ENCODE measurements at regions not wholly inside any gene's neighbourhood (a gene's known extent, or its start where the extent isn't known, plus 50 kb on each side); places are given as distances from the start of the nearest gene placed in this dataset.

GRCh38 chr12:63326260-63326659 is 175.3 kb upstream of the AVPR1A start (continued):
- TF ChIP-seq ZNF746 (CRISPR knock-in tag; IDR thresholded peaks at IDR 0.05) (no peak), ZNF383 (CRISPR knock-in tag; IDR thresholded peaks at IDR 0.05; ENCODE audit: borderline replicate concordance) (no peak), TBP (CRISPR knock-in tag; IDR thresholded peaks at IDR 0.05) (no peak), ZNF432 (CRISPR knock-in tag; IDR thresholded peaks at IDR 0.05; ENCODE audit: borderline replicate concordance) (no peak)

DNA sequence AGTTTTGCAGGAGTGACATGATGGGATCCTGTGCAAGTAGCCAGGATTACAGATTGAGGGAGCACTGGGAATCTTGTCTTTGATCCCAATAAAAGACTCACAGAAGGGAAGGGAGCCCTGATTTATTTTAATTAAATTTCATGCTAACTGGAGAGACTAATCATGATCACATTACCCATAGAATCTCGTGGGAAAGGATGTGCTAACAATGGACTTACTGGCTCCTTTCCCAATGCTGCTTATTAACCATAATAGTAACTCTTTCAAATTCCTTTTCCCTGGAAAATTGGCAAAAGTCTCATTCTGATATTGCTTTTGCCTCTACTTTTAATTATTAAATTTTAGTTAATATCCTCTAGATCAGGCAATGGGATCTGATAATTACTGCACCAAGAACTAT is 174.8 kb upstream of the AVPR1A start:
- Histone ChIP-seq H4K20me1 (ENCODE audit: insufficient read depth, low read length) (no peaks in the 10 kb centered on the region), H3K9ac (ENCODE audit: insufficient read depth, low read depth, low read length) (no peak overlapping the region), H3K4me3 (replicated peaks in 1 of 3; ENCODE audit: insufficient read depth in 1 of 3, low read depth in 2 of 3, low read length in 3 of 3) (no peak overlapping the region), H3K27ac (ENCODE audit: extremely low read length, insufficient read depth, low read length) (no peak overlapping the region), H3K4me1 (ENCODE audit: insufficient read depth, low read length) (no peaks in the 10 kb centered on the region), H3K4me2 (ENCODE audit: low read depth, low read length) (no peak overlapping the region), H3K36me3 (replicated peaks in 1 of 2; ENCODE audit: control insufficient read depth in 1 of 2, insufficient read depth in 2 of 2, low read length in 2 of 2) (no peaks in the 10 kb centered on the region), H3K27me3 (ENCODE audit: control insufficient read depth in 1 of 2, insufficient read depth in 2 of 2, low read length in 2 of 2) (no peaks in the 10 kb centered on the region), H2AFZ (ENCODE audit: low read length) (no peak overlapping the region), H3K9me3 (ENCODE audit: low read length) (no peaks in the 10 kb centered on the region), H3K79me2 (ENCODE audit: insufficient read depth, low read length) (no peaks in the 10 kb centered on the region)
- DNase-seq (ENCODE audit: low spot score) (no peak), FAIRE-seq (no peak), ATAC-seq (no peak)
- TF ChIP-seq, protein P1, sequence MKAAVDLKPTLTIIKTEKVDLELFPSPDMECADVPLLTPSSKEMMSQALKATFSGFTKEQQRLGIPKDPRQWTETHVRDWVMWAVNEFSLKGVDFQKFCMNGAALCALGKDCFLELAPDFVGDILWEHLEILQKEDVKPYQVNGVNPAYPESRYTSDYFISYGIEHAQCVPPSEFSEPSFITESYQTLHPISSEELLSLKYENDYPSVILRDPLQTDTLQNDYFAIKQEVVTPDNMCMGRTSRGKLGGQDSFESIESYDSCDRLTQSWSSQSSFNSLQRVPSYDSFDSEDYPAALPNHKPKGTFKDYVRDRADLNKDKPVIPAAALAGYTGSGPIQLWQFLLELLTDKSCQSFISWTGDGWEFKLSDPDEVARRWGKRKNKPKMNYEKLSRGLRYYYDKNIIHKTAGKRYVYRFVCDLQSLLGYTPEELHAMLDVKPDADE (CRISPR knock-in tag; IDR thresholded peaks at IDR 0.05): no peak
- no peak for TF ChIP-seq ATRX (CRISPR knock-in tag; IDR thresholded peaks at IDR 0.05; ENCODE audit: borderline replicate concordance)
- 0% methylated on average over 1 of the region's 1 CpG for WGBS (ENCODE audit: low lambda C conversion rate)
- CTCF ChIA-PET (ENCODE audit: low intra/inter-chr PET ratio, low total read pairs): no interaction called here
- POLR2A ChIA-PET: no interaction called here
- in situ Hi-C loops (cut with HindIII; ENCODE audit: extremely low pct_ligation_motif_present, low pct_unique_long_range_greater_than_20kb) (no loop called here), intact Hi-C loops (cut with micrococcal nuclease; ENCODE audit: unreplicated experiment) (no loop called here)
- BruUV-seq (replicated peaks): no TSS peak

DNA sequence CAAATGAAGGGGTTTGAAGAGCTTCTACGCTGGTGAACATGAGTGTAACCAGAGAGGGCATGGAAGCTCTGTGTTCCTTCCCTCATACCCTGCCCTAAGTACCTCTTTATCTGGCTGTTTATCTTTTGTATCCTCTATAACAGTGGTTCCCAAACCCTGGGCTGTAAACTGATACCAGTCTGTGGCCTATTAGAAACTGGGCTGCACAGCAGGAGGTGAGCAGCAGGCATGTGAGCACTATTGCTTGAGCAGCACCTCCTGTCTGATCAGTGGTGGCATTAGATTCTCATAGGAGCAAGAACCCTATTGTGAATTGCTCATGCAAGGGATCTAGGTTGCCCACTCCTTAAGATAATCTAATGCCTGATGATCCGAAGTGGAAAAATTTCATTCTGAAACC is 172.9 kb upstream of the AVPR1A start:
- DNase-seq (ENCODE audit: low spot score): no peak
- Histone ChIP-seq H2AFZ (ENCODE audit: low read length) (no peak overlapping the region), H3K9ac (ENCODE audit: insufficient read depth, low read depth, low read length) (no peak overlapping the region), H3K36me3 (replicated peaks in 1 of 2; ENCODE audit: control insufficient read depth in 1 of 2, insufficient read depth in 2 of 2, low read length in 2 of 2) (no peaks in the 10 kb centered on the region), H3K27me3 (ENCODE audit: control insufficient read depth in 1 of 2, insufficient read depth in 2 of 2, low read length in 2 of 2) (no peaks in the 10 kb centered on the region), H3K4me1 (ENCODE audit: insufficient read depth, low read length) (no peaks in the 10 kb centered on the region), H3K27ac (ENCODE audit: extremely low read length, insufficient read depth, low read length) (no peak overlapping the region), H3K4me3 (replicated peaks in 1 of 3; ENCODE audit: insufficient read depth in 1 of 3, low read depth in 2 of 3, low read length in 3 of 3) (no peak overlapping the region), H4K20me1 (ENCODE audit: insufficient read depth, low read length) (no peaks in the 10 kb centered on the region), H3K4me2 (ENCODE audit: low read depth, low read length) (no peak overlapping the region), H3K9me3 (ENCODE audit: low read length) (no peaks in the 10 kb centered on the region), H3K79me2 (ENCODE audit: insufficient read depth, low read length) (no peaks in the 10 kb centered on the region)
- ATAC-seq: no peak
- no TSS peak for BruUV-seq (replicated peaks)
- TF ChIP-seq DDIT3 (CRISPR knock-in tag; IDR thresholded peaks at IDR 0.05): no peak
- TF ChIP-seq ZNF713 (CRISPR knock-in tag; IDR thresholded peaks at IDR 0.05): no peak
- in situ Hi-C loops (cut with HindIII; ENCODE audit: extremely low pct_ligation_motif_present, low pct_unique_long_range_greater_than_20kb) (no loop called here), intact Hi-C loops (cut with micrococcal nuclease; ENCODE audit: unreplicated experiment) (no loop called here)
- ChIA-PET CTCF (ENCODE audit: low intra/inter-chr PET ratio, low total read pairs) (no interaction called here), POLR2A (no interaction called here)
- no peak for FAIRE-seq
- WGBS (ENCODE audit: low lambda C conversion rate): 0% methylated on average over 2 of the region's 2 CpGs

Data from HepG2 (cell line).